ENCODE measurements at regions not wholly inside any gene's neighbourhood (a gene's known extent, or its start where the extent isn't known, plus 50 kb on each side); places are given as distances from the start of the nearest gene placed in this dataset.

DNA sequence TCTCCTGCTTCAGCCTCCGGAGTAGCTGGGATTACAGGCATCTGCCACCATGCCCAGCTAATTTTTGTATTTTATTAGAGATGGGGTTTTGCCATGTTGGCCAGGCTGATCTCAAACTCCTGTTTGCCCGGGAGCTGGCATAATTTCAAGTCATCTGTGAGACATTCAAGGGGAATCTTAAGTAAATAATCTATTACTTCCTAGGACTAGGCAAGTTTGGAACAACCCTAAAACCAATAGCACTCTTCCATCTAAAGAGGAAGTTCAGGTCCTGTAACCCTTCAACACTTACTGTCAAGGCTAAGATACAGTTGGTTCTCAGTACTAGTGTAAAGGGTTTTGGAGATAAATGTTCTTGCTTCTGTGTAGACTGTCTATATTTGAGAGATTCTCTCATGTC is 267.8 kb upstream of the IRAK1BP1 start:
- peak; percentile 12 for ATAC-seq
- TF ChIP-seq ZNF70 (CRISPR knock-in tag; IDR thresholded peaks at IDR 0.05), result no peak
- no peak for TF ChIP-seq ZFP3 (CRISPR knock-in tag; IDR thresholded peaks at IDR 0.05)
- no peak for TF ChIP-seq GLIS3 (CRISPR knock-in tag; IDR thresholded peaks at IDR 0.05)
- TF ChIP-seq TCF4 (CRISPR knock-in tag; IDR thresholded peaks at IDR 0.05; ENCODE audit: borderline replicate concordance), result no peak
- TF ChIP-seq ZNF8 (CRISPR knock-in tag; IDR thresholded peaks at IDR 0.05), result no peak
- TF ChIP-seq ESRRG (CRISPR knock-in tag; IDR thresholded peaks at IDR 0.05), result no peak

DNA sequence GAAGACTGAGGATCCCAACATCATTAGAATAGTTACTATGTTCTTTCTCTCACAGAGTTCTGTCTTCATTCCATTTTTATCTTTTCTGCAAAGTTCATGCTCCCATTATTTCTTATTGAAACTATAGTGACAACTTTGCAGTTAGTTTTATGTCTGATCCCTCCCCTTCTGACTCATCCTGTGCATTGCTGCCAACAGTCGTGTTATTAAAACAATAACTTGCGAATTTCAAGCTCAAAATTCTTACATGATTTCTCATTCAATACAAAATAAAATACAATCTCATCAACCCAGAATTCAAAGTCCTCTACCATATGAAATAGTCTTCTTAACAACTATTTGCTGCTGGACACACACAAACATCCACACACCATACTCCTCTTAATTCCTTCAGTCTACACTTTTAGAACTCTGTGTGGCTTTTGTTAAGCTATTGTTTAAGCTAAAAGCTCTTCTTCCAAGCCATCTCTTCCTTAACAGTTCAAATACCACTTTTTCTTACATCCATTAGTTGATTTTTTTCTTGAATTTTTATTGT is 261.4 kb upstream of the IRAK1BP1 start:
- TF ChIP-seq ZNF70 (CRISPR knock-in tag; IDR thresholded peaks at IDR 0.05), result no peak
- peak; percentile 77 for ATAC-seq

GRCh38 chr6:78607189-78607588 is 260.2 kb upstream of the IRAK1BP1 start:
- no peak for TF ChIP-seq SNAI2 (CRISPR knock-in tag; IDR thresholded peaks at IDR 0.05)
- TF ChIP-seq ZNF70 (CRISPR knock-in tag; IDR thresholded peaks at IDR 0.05), result no peak
- no peak for TF ChIP-seq ZFP3 (CRISPR knock-in tag; IDR thresholded peaks at IDR 0.05)
- TF ChIP-seq OSR1 (CRISPR knock-in tag; IDR thresholded peaks at IDR 0.05), result no peak
- no peak for TF ChIP-seq GLIS3 (CRISPR knock-in tag; IDR thresholded peaks at IDR 0.05)
- no peak for TF ChIP-seq RARB (CRISPR knock-in tag; IDR thresholded peaks at IDR 0.05)
- TF ChIP-seq CSDC2 (CRISPR knock-in tag; IDR thresholded peaks at IDR 0.05), result no peak
- TF ChIP-seq, protein P1, sequence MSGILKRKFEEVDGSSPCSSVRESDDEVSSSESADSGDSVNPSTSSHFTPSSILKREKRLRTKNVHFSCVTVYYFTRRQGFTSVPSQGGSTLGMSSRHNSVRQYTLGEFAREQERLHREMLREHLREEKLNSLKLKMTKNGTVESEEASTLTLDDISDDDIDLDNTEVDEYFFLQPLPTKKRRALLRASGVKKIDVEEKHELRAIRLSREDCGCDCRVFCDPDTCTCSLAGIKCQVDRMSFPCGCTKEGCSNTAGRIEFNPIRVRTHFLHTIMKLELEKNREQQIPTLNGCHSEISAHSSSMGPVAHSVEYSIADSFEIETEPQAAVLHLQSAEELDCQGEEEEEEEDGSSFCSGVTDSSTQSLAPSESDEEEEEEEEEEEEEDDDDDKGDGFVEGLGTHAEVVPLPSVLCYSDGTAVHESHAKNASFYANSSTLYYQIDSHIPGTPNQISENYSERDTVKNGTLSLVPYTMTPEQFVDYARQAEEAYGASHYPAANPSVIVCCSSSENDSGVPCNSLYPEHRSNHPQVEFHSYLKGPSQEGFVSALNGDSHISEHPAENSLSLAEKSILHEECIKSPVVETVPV (CRISPR knock-in tag; IDR thresholded peaks at IDR 0.05), result no peak
- TF ChIP-seq, protein P2, sequence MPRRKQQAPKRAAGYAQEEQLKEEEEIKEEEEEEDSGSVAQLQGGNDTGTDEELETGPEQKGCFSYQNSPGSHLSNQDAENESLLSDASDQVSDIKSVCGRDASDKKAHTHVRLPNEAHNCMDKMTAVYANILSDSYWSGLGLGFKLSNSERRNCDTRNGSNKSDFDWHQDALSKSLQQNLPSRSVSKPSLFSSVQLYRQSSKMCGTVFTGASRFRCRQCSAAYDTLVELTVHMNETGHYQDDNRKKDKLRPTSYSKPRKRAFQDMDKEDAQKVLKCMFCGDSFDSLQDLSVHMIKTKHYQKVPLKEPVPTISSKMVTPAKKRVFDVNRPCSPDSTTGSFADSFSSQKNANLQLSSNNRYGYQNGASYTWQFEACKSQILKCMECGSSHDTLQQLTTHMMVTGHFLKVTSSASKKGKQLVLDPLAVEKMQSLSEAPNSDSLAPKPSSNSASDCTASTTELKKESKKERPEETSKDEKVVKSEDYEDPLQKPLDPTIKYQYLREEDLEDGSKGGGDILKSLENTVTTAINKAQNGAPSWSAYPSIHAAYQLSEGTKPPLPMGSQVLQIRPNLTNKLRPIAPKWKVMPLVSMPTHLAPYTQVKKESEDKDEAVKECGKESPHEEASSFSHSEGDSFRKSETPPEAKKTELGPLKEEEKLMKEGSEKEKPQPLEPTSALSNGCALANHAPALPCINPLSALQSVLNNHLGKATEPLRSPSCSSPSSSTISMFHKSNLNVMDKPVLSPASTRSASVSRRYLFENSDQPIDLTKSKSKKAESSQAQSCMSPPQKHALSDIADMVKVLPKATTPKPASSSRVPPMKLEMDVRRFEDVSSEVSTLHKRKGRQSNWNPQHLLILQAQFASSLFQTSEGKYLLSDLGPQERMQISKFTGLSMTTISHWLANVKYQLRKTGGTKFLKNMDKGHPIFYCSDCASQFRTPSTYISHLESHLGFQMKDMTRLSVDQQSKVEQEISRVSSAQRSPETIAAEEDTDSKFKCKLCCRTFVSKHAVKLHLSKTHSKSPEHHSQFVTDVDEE (CRISPR knock-in tag; IDR thresholded peaks at IDR 0.05), result no peak
- TF ChIP-seq POU6F1 (CRISPR knock-in tag; IDR thresholded peaks at IDR 0.05; ENCODE audit: borderline replicate concordance, low read depth), result no peak
- TF ChIP-seq BACH2 (CRISPR knock-in tag; IDR thresholded peaks at IDR 0.05; ENCODE audit: borderline replicate concordance), result no peak
- TF ChIP-seq ZC3H10 (CRISPR knock-in tag; IDR thresholded peaks at IDR 0.05), result no peak
- no peak for TF ChIP-seq ZNF565 (CRISPR knock-in tag; conservative IDR thresholded peaks at IDR 0.05; ENCODE audit: low read depth)
- no peak for TF ChIP-seq CREB5 (CRISPR knock-in tag; IDR thresholded peaks at IDR 0.05; ENCODE audit: low read depth)
- TF ChIP-seq TOX (CRISPR knock-in tag; IDR thresholded peaks at IDR 0.05; ENCODE audit: borderline replicate concordance), result no peak
- peak; percentile 50 for ATAC-seq

- ATAC-seq, result no peak
- no peak for TF ChIP-seq ZFP30 (CRISPR knock-in tag; IDR thresholded peaks at IDR 0.05)
- TF ChIP-seq RARB (CRISPR knock-in tag; IDR thresholded peaks at IDR 0.05), result no peak
- no peak for TF ChIP-seq PPARA (CRISPR knock-in tag; IDR thresholded peaks at IDR 0.05; ENCODE audit: borderline replicate concordance)
These were observed 256.2 kb upstream of the IRAK1BP1 start for GRCh38 chr6:78611102-78611620.

Data from SK-N-SH treated with all-trans-retinoic acid at 6 μM for 48 hours (cell line).